ENCODE measurements at regions not wholly inside any gene's neighbourhood (a gene's known extent, or its start where the extent isn't known, plus 50 kb on each side); places are given as distances from the start of the nearest gene placed in this dataset.

DNA sequence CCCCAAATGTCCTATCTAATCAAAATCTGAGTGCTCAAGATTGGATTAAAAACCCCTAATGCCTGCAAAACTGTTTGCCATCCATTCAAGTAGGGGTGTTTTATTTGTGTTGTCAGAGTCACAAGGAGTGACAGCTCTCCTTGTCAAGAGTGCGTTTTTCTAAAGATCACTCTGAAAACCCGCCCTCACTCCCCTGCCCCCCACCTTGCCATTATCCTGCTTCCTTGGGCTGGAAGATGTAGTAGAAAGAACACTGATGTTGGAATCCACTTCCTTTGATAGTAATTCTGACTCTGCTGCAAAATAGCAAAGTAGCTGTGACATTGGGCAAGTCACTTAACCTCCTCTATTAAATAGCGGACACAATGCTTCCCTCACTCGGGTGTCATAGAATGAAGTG is 155.6 kb downstream of the TSN start:
- TF ChIP-seq, protein P1, sequence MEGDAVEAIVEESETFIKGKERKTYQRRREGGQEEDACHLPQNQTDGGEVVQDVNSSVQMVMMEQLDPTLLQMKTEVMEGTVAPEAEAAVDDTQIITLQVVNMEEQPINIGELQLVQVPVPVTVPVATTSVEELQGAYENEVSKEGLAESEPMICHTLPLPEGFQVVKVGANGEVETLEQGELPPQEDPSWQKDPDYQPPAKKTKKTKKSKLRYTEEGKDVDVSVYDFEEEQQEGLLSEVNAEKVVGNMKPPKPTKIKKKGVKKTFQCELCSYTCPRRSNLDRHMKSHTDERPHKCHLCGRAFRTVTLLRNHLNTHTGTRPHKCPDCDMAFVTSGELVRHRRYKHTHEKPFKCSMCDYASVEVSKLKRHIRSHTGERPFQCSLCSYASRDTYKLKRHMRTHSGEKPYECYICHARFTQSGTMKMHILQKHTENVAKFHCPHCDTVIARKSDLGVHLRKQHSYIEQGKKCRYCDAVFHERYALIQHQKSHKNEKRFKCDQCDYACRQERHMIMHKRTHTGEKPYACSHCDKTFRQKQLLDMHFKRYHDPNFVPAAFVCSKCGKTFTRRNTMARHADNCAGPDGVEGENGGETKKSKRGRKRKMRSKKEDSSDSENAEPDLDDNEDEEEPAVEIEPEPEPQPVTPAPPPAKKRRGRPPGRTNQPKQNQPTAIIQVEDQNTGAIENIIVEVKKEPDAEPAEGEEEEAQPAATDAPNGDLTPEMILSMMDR (IDR thresholded peaks at IDR 0.05) = no peak
- TF ChIP-seq POLR2AphosphoS5 (IDR thresholded peaks at IDR 0.05) (no peak), POLR2A (IDR thresholded peaks at IDR 0.05) (no peak)
